Mucosa of stomach (tissue), 1 donor: ENCODE measurements at regions not wholly inside any gene's neighbourhood (a gene's known extent, or its start where the extent isn't known, plus 50 kb on each side); places are given as distances from the start of the nearest gene placed in this dataset.

Experiments used
- H3K27me3 ChIP-seq: one replicate; pipeline ENCODE4 v1.7.0; 2013; ENCODE audit warnings: mild to moderate bottlenecking, low read length; ENCODE audit not compliant: control insufficient read depth, insufficient read depth
- H3K36me3 ChIP-seq: one replicate; pipeline ENCODE4 v1.7.0; 2013; ENCODE audit warnings: low read length; ENCODE audit not compliant: control insufficient read depth, insufficient read depth
- H3K4me1 ChIP-seq: one replicate; pipeline ENCODE4 v1.7.0; 2013; ENCODE audit warnings: mild to moderate bottlenecking, low read length; ENCODE audit not compliant: control insufficient read depth, insufficient read depth
- H3K4me3 ChIP-seq: one replicate; pipeline ENCODE4 v1.7.0; 2013; ENCODE audit warnings: low read length
- H3K9ac ChIP-seq: one replicate; pipeline ENCODE4 v1.7.0; 2013; ENCODE audit warnings: mild to moderate bottlenecking, low read length, moderate library complexity
- H3K9me3 ChIP-seq: one replicate; pipeline ENCODE4 v1.7.0; 2013; ENCODE audit warnings: mild to moderate bottlenecking, low read length, moderate library complexity; ENCODE audit not compliant: control insufficient read depth
- donor health status: Pancreatic carcinoma.

DNA sequence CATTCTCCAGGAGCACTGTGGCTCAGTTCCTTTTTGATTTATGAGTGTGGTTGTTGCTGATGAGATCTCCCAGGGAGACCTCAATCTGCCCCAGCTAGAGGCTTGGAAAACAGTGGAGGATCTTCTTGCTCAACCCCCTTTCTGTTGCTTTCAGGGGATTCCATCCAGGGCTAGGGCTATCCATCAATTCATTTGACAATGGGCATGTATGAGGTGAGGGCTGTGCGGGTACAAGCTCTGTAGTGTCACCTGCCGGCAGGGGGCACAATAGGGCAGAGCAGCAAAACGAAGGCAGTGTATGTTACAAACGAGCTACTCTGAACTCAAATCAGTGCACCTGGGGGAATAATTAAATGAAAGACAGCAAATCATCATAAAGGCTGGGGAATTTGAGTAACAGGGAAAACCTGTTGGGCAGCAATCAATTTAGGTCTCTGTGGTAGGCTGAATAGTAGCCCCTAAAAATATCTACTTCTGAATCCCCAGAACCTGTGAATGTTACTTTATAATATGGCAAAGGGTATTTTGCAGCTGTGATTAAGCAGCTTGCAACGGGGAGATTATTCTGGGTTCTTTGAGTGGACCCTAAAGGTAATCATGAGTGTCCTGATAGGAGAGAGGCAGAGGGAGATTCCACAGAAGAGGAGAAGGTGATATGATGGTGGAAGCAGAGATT is 170.3 kb upstream of the ZBED5 start:
- Histone ChIP-seq H3K9me3 (no peaks in the 10 kb centered on the region), H3K27me3 (no peaks in the 10 kb centered on the region), H3K9ac (no peak overlapping the region), H3K4me1 (no peaks in the 10 kb centered on the region), H3K4me3 (no peak overlapping the region), H3K36me3 (no peaks in the 10 kb centered on the region)

DNA sequence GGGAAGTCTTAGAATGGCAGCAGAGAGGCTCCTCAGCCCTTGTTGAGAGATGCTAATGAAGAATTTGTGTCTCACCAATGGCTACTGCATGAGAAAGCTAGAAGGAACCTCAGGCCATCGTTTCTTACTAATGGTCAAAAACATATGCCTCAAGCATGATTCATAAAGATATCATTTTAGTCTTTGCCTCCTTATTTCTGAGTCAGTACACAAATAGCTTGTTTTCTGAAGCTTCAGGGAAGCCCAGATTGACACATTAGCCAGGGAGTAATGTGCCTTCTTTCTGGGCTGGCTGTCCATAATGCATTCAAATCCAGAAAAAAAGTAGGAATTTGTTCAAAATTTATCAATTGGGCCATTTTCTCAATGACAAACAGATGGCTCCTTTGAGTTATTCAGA is 169.4 kb upstream of the ZBED5 start:
- H3K9ac ChIP-seq = no peak overlapping the region
- no peaks in the 10 kb centered on the region for H3K9me3 ChIP-seq
- H3K4me3 ChIP-seq = no peak overlapping the region
- no peaks in the 10 kb centered on the region for H3K36me3 ChIP-seq
- H3K27me3 ChIP-seq = no peaks in the 10 kb centered on the region
- no peaks in the 10 kb centered on the region for H3K4me1 ChIP-seq

DNA sequence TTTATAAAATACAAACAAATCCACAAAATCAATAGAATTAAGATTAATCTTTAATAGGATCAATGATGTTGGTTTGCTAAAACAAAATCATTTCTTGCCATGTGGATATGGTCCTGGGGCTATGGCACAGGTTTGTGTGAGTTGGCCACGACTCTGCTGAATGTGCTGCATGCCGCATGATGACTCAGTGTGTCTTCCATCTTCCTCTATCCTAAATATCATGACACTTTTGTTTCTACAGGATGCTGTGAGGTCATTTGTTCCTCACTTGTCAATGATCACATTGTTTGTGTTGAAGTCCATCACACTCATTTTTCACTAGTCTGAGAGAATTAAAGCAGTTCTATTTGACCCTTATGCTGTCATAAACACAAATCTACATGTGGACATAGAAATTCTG is 167.2 kb upstream of the ZBED5 start:
- H3K4me1 ChIP-seq = no peaks in the 10 kb centered on the region
- no peak overlapping the region for H3K4me3 ChIP-seq
- H3K27me3 ChIP-seq = no peaks in the 10 kb centered on the region
- no peaks in the 10 kb centered on the region for H3K36me3 ChIP-seq
- no peak overlapping the region for H3K9ac ChIP-seq
- H3K9me3 ChIP-seq = no peaks in the 10 kb centered on the region

DNA sequence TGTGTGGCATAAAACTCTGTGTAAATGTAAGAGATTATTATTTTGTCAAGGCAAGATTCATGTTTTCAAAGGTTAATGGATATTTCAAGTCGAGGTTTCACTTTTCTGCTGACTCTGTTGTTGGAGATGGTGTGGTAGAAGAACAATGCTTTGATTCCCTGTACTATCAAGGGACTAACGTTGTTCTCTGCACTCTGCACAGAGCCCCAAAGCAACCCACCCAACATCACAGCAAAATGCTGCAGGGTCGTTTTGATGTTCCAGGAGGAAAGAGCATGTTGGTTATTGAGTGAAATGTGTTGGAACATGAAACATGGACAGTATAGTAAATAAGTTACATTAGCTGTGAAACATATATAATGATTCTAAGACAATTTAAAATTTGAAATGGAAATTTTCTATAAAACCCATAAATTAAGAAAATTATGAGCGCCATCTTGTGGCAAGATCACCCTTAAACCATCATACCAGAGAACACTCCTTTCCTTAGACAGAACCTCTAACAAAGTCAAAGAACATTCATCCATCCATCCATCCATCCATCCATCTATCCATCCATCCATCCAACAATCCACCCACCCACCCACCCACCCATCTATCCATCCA is 164.4 kb upstream of the ZBED5 start:
- H3K9me3 ChIP-seq = no peaks in the 10 kb centered on the region
- H3K4me3 ChIP-seq = no peak overlapping the region
- H3K9ac ChIP-seq = no peak overlapping the region
- no peaks in the 10 kb centered on the region for H3K4me1 ChIP-seq
- H3K27me3 ChIP-seq = no peaks in the 10 kb centered on the region
- no peaks in the 10 kb centered on the region for H3K36me3 ChIP-seq

DNA sequence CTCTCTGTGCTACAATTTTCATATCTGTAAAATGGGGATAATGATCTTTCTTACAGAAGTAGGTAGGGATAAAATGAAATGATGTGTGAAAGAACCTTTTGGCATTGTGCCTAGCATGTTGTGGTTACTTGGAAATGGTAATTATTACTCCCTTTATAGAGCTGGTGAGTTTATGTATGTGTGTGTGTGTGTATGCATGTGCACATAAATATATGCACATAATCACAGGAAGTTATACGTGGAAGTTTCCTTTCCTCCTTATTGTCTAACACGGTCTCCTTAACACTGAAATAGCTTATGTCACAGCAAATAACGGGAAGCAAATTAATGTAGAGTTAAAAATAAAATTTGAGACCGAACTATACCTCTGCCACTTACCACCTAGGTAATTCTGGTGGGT is 163.7 kb upstream of the ZBED5 start:
- no peaks in the 10 kb centered on the region for H3K4me1 ChIP-seq
- H3K4me3 ChIP-seq = no peak overlapping the region
- no peak overlapping the region for H3K9ac ChIP-seq
- no peaks in the 10 kb centered on the region for H3K36me3 ChIP-seq
- no peaks in the 10 kb centered on the region for H3K27me3 ChIP-seq
- H3K9me3 ChIP-seq = no peaks in the 10 kb centered on the region

DNA sequence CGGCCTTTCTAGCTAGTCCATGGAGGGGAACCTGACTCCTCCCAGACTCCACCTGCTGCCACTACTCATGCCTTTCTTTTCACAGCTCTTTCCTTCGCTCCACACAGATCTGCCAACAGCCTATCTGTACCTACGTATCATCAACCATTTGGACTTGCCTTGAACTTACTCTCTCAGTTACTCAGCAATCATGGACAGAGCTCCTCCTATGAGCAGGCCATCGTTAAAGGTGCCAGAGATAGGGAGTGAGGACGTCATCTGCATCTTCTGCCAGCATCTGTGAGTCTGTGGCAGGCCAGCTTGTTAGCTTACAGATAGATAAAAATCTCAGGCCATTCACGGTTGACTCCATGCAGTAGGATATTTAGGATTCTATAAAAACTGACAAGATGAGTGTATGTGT is 162.9 kb upstream of the ZBED5 start:
- no peaks in the 10 kb centered on the region for H3K27me3 ChIP-seq
- no peak overlapping the region for H3K9ac ChIP-seq
- H3K36me3 ChIP-seq = no peaks in the 10 kb centered on the region
- no peaks in the 10 kb centered on the region for H3K4me1 ChIP-seq
- no peaks in the 10 kb centered on the region for H3K9me3 ChIP-seq
- H3K4me3 ChIP-seq = no peak overlapping the region

DNA sequence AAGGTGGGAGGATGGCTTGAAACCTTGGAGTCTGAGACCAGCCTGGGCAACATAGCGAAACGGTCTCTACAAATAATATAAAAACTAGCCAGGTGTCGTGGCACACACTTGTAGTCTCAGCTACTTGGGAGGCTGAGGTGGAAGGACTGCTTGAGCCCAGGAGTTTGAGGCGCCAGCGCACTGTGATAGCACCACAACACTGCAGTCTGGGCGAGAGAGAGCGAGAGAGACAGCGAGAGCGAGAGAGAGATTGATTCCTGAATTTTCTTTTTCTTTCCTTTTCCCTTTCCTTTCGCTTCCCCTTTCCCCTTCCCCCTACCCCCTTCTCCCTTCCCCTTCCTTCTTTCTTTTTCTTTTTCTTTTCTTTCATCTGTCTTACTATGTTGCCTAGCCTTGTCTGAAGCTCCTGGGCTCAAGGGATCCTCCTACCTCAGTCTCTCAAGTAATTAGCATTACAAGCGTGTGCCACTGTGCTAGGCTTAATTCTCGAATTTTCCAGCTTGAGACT is 162.4 kb upstream of the ZBED5 start:
- no peaks in the 10 kb centered on the region for H3K9me3 ChIP-seq
- no peak overlapping the region for H3K9ac ChIP-seq
- H3K27me3 ChIP-seq = no peaks in the 10 kb centered on the region
- no peak overlapping the region for H3K4me3 ChIP-seq
- no peaks in the 10 kb centered on the region for H3K4me1 ChIP-seq
- no peaks in the 10 kb centered on the region for H3K36me3 ChIP-seq

DNA sequence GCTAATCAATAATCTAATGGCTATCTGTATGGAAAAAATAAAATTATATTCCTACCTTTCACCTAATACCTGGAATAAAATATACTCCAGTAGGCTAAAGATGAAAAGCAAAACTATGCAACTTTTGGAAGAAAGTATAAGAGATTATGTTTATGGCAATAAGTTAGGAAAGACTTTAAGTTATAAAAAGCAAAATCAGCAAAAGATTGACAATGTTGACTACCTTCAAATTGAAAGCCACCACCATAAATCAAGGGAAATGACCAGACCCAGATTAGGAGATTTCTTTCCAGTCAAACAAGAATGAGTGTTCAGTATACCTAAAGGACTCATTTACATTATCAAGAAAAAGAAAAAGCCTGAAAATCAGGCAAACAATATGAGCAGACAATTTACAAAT is 159.1 kb upstream of the ZBED5 start:
- Histone ChIP-seq H3K9ac (no peak overlapping the region), H3K27me3 (no peaks in the 10 kb centered on the region), H3K4me3 (no peak overlapping the region), H3K36me3 (no peaks in the 10 kb centered on the region), H3K4me1 (no peaks in the 10 kb centered on the region), H3K9me3 (no peaks in the 10 kb centered on the region)

DNA sequence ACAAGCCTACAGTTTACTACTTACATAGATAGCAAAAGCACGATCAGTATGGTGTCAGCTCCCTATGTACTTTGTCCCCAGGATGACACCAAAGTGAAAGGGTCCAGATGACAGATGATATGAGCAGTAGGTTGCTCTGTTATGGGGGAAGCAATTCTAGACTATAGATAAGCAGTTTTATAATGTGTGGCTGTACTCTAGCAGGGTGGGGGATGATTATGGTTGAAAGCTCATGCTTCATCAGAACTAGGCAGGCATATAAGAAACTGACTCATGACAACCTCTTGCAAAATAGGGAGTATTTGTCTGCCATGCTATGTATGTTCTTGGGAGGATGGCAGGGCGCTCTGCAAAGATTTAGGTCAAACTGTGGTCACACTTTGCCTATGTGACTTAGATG is 158.2 kb upstream of the ZBED5 start:
- no peak overlapping the region for H3K9ac ChIP-seq
- H3K27me3 ChIP-seq = no peaks in the 10 kb centered on the region
- no peaks in the 10 kb centered on the region for H3K4me1 ChIP-seq
- H3K9me3 ChIP-seq = no peaks in the 10 kb centered on the region
- no peaks in the 10 kb centered on the region for H3K36me3 ChIP-seq
- H3K4me3 ChIP-seq = no peak overlapping the region

DNA sequence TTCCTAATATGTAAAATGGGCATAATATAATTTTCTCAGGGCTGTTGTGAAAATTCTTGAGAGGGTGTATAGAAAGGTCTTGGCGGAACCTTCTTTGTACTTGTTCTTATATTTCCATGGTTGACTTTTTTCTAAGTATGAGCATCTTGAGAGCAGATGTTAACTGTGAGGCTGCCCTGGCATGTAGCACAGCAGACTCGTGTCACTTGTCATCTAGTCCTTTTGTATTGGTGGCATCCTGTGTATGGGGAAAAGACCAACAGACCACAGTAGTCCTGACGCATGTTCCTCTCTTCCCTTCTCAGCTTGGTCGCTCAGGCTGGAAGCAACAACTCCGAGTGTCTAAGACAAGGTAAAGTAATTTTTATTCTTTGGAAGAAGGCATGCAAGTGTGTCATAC is 153.8 kb upstream of the ZBED5 start:
- H3K4me1 ChIP-seq = no peaks in the 10 kb centered on the region
- no peaks in the 10 kb centered on the region for H3K27me3 ChIP-seq
- H3K9me3 ChIP-seq = no peaks in the 10 kb centered on the region
- no peaks in the 10 kb centered on the region for H3K36me3 ChIP-seq
- H3K9ac ChIP-seq = no peak overlapping the region
- H3K4me3 ChIP-seq = no peak overlapping the region

DNA sequence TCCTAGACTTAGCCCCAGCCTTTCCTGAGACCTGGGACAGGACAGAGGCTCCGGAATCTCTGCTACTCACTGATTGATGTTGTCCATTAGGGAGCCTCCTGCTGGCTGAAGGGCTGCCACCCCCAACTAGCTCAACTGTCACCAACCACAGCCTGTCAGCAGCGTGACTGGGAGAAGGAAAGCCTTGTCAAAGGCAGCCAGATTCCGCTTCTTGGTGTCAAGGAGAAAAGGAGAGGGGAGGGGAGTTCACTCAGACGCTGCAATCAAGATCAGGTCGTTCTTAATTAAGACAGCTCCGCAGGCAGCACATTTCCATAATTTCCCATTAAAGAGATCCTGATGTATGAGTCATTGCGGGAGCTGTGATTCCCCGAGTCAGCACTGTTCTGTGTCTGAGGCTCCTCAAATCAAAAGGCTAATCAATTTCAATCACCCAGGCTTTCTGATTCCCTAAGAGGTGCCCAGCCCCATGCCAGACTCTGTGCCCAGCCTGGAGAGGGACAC is 152.8 kb upstream of the ZBED5 start:
- H3K9ac ChIP-seq = no peak overlapping the region
- no peaks in the 10 kb centered on the region for H3K36me3 ChIP-seq
- H3K9me3 ChIP-seq = no peaks in the 10 kb centered on the region
- H3K4me3 ChIP-seq = no peak overlapping the region
- no peaks in the 10 kb centered on the region for H3K27me3 ChIP-seq
- no peaks in the 10 kb centered on the region for H3K4me1 ChIP-seq

DNA sequence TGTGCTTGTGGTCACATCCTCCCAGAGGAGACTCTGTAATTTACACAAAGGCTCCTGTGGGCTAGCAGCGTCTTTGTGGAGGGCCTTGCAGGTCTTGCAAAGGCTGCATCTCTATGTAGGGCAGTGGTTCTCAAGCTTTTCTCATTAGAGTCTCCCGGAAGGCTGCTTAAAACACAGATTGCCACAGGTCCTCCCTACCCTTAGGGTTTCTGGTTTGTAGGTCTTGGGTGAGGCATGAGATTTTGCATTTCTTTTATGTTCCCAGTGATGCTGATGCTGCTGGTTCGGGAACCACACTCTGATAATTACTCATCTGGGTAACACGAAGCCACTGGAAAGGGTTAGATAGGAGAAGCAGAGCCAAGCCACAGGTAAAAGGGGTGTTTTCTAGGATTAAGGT is 151.3 kb upstream of the ZBED5 start:
- no peaks in the 10 kb centered on the region for H3K9me3 ChIP-seq
- no peaks in the 10 kb centered on the region for H3K27me3 ChIP-seq
- no peaks in the 10 kb centered on the region for H3K36me3 ChIP-seq
- no peak overlapping the region for H3K4me3 ChIP-seq
- no peaks in the 10 kb centered on the region for H3K4me1 ChIP-seq
- H3K9ac ChIP-seq = no peak overlapping the region
